T-cell (primary cell): ENCODE measurements at regions not wholly inside any gene's neighbourhood (a gene's known extent, or its start where the extent isn't known, plus 50 kb on each side); places are given as distances from the start of the nearest gene placed in this dataset.

Source experiments
- ATAC-seq, 4 experiments: fragments of 200-7000 bp in 3 of 4; fragments of 150-1000 bp in 1 of 4; cut with Tn5 transposase; replicated peaks in 1 of 4; 1 replicate in 3 of 4; 2 replicates in 1 of 4; pipeline ENCODE4 v1.10.0; 2021; ENCODE audit warnings: moderate library complexity in 3 of 4, mild to moderate bottlenecking in 2 of 4, moderate number of reproducible peaks in 1 of 4
- CTCF ChIA-PET, 2 donors: fragments of 300-600 bp; sonication (Branson Sonifier 250); formaldehyde crosslinking; loops; one replicate each; lab custom pipeline; 2022; ENCODE audit warnings: antibody characterized with exemption in 2 of 2; lab: Charles Lee
- POLR2A ChIA-PET, 2 donors: fragments of 300-600 bp; sonication (Branson Sonifier 250); formaldehyde crosslinking; loops; one replicate each; lab custom pipeline; 2022; ENCODE audit warnings: antibody characterized with exemption in 2 of 2; lab: Charles Lee
- DNase-seq, 35 experiments: peaks; one replicate each; pipeline versions ENCODE4 v3.0.0 to v3.0.0-alpha.2; 2013 to 2023
- H3K27ac ChIP-seq: one replicate; pipeline ENCODE4 v1.5.1; 2013; ENCODE audit warnings: low read length
- H3K27me3 ChIP-seq, 2 experiments: replicated peaks in 1 of 2; 1 replicate in 1 of 2; 2 replicates in 1 of 2; pipeline versions ENCODE4 v1.6.1 to v1.7.0; 2013; ENCODE audit warnings: low read length in 1 of 2, mixed read lengths in 1 of 2; ENCODE audit not compliant: control insufficient read depth in 2 of 2, insufficient read depth in 2 of 2; ENCODE audit errors: extremely low read depth in 1 of 2
- H3K36me3 ChIP-seq, 2 donors: 1 replicate in 1 of 2; 2 replicates in 1 of 2; pipeline versions ENCODE4 v1.6.1 to v1.7.0; 2013; ENCODE audit warnings: low read length in 1 of 2; ENCODE audit not compliant: control insufficient read depth in 2 of 2, insufficient read depth in 1 of 2; ENCODE audit errors: extremely low read depth in 1 of 2
- H3K4me1 ChIP-seq, 2 experiments: 1 replicate in 1 of 2; 2 replicates in 1 of 2; pipeline versions ENCODE4 v1.6.1 to v1.7.0; 2013; ENCODE audit warnings: low read length in 2 of 2, mixed read lengths in 1 of 2; ENCODE audit not compliant: insufficient read depth in 2 of 2, control insufficient read depth in 1 of 2; ENCODE audit errors: extremely low read depth in 1 of 2
- H3K4me3 ChIP-seq, 2 donors: 1 replicate in 1 of 2; 2 replicates in 1 of 2; pipeline versions ENCODE4 v1.5.1 to v1.7.0; 2013; ENCODE audit warnings: mild to moderate bottlenecking in 2 of 2, low read length in 1 of 2, moderate library complexity in 1 of 2; ENCODE audit not compliant: control insufficient read depth in 1 of 2; ENCODE audit errors: extremely low read depth in 1 of 2
- H3K9me3 ChIP-seq: 2 replicates; pipeline ENCODE4 v1.7.0; 2013
- H3K27ac Mint-ChIP-seq, 2 donors: one replicate each; pipeline ENCODE4 v1.8.0; 2020 to 2021; ENCODE audit warnings: mild to moderate bottlenecking in 2 of 2, mixed read lengths in 2 of 2
- H3K27me3 Mint-ChIP-seq, 2 donors: one replicate each; pipeline ENCODE4 v1.8.0; 2021 to 2022; ENCODE audit warnings: mixed read lengths in 2 of 2
- H3K36me3 Mint-ChIP-seq: one replicate; pipeline ENCODE4 v1.8.0; 2021; ENCODE audit warnings: mixed read lengths
- H3K4me1 Mint-ChIP-seq, 3 donors: one replicate each; pipeline ENCODE4 v1.8.0; 2020 to 2022; ENCODE audit warnings: mixed read lengths in 3 of 3, mild to moderate bottlenecking in 1 of 3
- H3K4me3 Mint-ChIP-seq, 3 donors: one replicate each; pipeline ENCODE4 v1.8.0; 2020 to 2022; ENCODE audit warnings: mild to moderate bottlenecking in 3 of 3, mixed read lengths in 3 of 3, moderate library complexity in 3 of 3
- H3K9me3 Mint-ChIP-seq, 3 donors: one replicate each; pipeline ENCODE4 v1.8.0; 2020 to 2022; ENCODE audit warnings: mixed read lengths in 3 of 3
- WGBS: methylation state at CpG from one replicate; pipeline ENCODE4 v1.1.5; 2013; ENCODE audit warnings: missing lambda C conversion rate; ENCODE audit not compliant: insufficient coverage; 5-methylcytosine and 5-hydroxymethylcytosine counted together

GRCh38 chr14:26870096-26870495 lies 272.3 kb upstream of the NOVA1 start:
- no peaks in the 10 kb centered on the region for H3K36me3 ChIP-seq
- no peaks in the 10 kb centered on the region for H3K27me3 ChIP-seq
- Mint-ChIP-seq H3K27me3 (no peaks in the 10 kb centered on the region), H3K36me3 (no peaks in the 10 kb centered on the region), H3K27ac (no peak overlapping the region), H3K4me3 (no peak overlapping the region), H3K9me3 (peaks cover 7 to 37% (median 24%) of the 10 kb centered on the region in 3 donors), H3K4me1 (no peaks in the 10 kb centered on the region)
- no peak overlapping the region for H3K4me3 ChIP-seq
- WGBS: 100% methylated on average over 1 of the region's 2 CpGs
- ChIA-PET CTCF (no interaction called here), POLR2A (no interaction called here)
- H3K9me3 ChIP-seq: no peaks in the 10 kb centered on the region
- H3K4me1 ChIP-seq: no peaks in the 10 kb centered on the region
- ATAC-seq: no peak
- no peak for DNase-seq
- H3K27ac ChIP-seq: no peak overlapping the region

- ATAC-seq: no peak
- Mint-ChIP-seq H3K27ac (no peak overlapping the region), H3K4me1 (no peaks in the 10 kb centered on the region), H3K4me3 (no peak overlapping the region), H3K27me3 (no peaks in the 10 kb centered on the region), H3K36me3 (no peaks in the 10 kb centered on the region), H3K9me3 (peaks cover 11 to 42% (median 28%) of the 10 kb centered on the region in 3 donors)
- H3K27ac ChIP-seq: no peak overlapping the region
- H3K9me3 ChIP-seq: no peaks in the 10 kb centered on the region
- no peak overlapping the region for H3K4me3 ChIP-seq
- WGBS: 64% methylated on average over 2 of the region's 8 CpGs
- no peak for DNase-seq
- H3K36me3 ChIP-seq: no peaks in the 10 kb centered on the region
- H3K4me1 ChIP-seq: no peaks in the 10 kb centered on the region
- POLR2A ChIA-PET: no interaction called here
- no peaks in the 10 kb centered on the region for H3K27me3 ChIP-seq
- CTCF ChIA-PET: no interaction called here
Measured at GRCh38 chr14:26870722-26871617, 273.1 kb upstream of the NOVA1 start.

GRCh38 chr14:26872515-26873361 lies 274.9 kb upstream of the NOVA1 start:
- Histone ChIP-seq H3K4me3 (no peak overlapping the region), H3K9me3 (no peaks in the 10 kb centered on the region), H3K36me3 (no peaks in the 10 kb centered on the region), H3K4me1 (no peaks in the 10 kb centered on the region), H3K27ac (no peak overlapping the region), H3K27me3 (no peaks in the 10 kb centered on the region)
- Mint-ChIP-seq H3K4me1 (no peaks in the 10 kb centered on the region), H3K27ac (no peak overlapping the region), H3K36me3 (no peaks in the 10 kb centered on the region), H3K4me3 (no peak overlapping the region), H3K27me3 (no peaks in the 10 kb centered on the region), H3K9me3 (peaks cover 11 to 45% (median 34%) of the 10 kb centered on the region in 3 donors)
- WGBS: 60% methylated on average over 5 of the region's 8 CpGs
- CTCF ChIA-PET: no interaction called here
- ATAC-seq (no peak), DNase-seq (no peak)
- POLR2A ChIA-PET: no interaction called here

- ATAC-seq: no peak
- Mint-ChIP-seq H3K36me3 (no peaks in the 10 kb centered on the region), H3K4me1 (no peaks in the 10 kb centered on the region), H3K4me3 (no peak overlapping the region), H3K27ac (no peak overlapping the region), H3K9me3 (peaks cover 11 to 45% (median 34%) of the 10 kb centered on the region in 3 donors), H3K27me3 (no peaks in the 10 kb centered on the region)
- no peak overlapping the region for H3K27ac ChIP-seq
- ChIA-PET CTCF (no interaction called here), POLR2A (interaction anchor here in 1 of 2 donors (0.6 kb wide), 1 partner anchor 13 kb away, joined by 6 read pairs; no protein-coding TSS in a partner anchor)
- H3K36me3 ChIP-seq: no peaks in the 10 kb centered on the region
- no peaks in the 10 kb centered on the region for H3K9me3 ChIP-seq
- WGBS: 57% methylated on average over 1 of the region's 4 CpGs
- no peak for DNase-seq
- no peaks in the 10 kb centered on the region for H3K4me1 ChIP-seq
- H3K4me3 ChIP-seq: no peak overlapping the region
- H3K27me3 ChIP-seq: no peaks in the 10 kb centered on the region
Measured at GRCh38 chr14:26873362-26873960, 275.6 kb upstream of the NOVA1 start.

GRCh38 chr14:26887847-26888246 lies 290.0 kb upstream of the NOVA1 start:
- Histone ChIP-seq H3K36me3 (no peaks in the 10 kb centered on the region), H3K4me3 (no peak overlapping the region), H3K4me1 (no peaks in the 10 kb centered on the region), H3K27me3 (no peaks in the 10 kb centered on the region), H3K9me3 (no peaks in the 10 kb centered on the region), H3K27ac (no peak overlapping the region)
- POLR2A ChIA-PET: no interaction called here
- H3K4me1 Mint-ChIP-seq: no peaks in the 10 kb centered on the region
- ATAC-seq (no peak), DNase-seq (no peak)
- WGBS: 60% methylated on average over 1 of the region's 1 CpG
- CTCF ChIA-PET: no interaction called here
- no peak overlapping the region for H3K4me3 Mint-ChIP-seq
- H3K27me3 Mint-ChIP-seq: no peaks in the 10 kb centered on the region
- peaks cover 11 to 39% (median 18%) of the 10 kb centered on the region in 3 donors for H3K9me3 Mint-ChIP-seq
- no peak overlapping the region for H3K27ac Mint-ChIP-seq
- H3K36me3 Mint-ChIP-seq: no peaks in the 10 kb centered on the region

- Histone ChIP-seq H3K36me3 (no peaks in the 10 kb centered on the region), H3K4me3 (no peak overlapping the region), H3K27ac (no peak overlapping the region), H3K27me3 (no peaks in the 10 kb centered on the region), H3K9me3 (no peaks in the 10 kb centered on the region), H3K4me1 (no peaks in the 10 kb centered on the region)
- no peak overlapping the region for H3K27ac Mint-ChIP-seq
- ChIA-PET POLR2A (no interaction called here), CTCF (no interaction called here)
- no peaks in the 10 kb centered on the region for H3K27me3 Mint-ChIP-seq
- no peak overlapping the region for H3K4me3 Mint-ChIP-seq
- WGBS: no CpG with 5 or more reads among the region's 1 CpG
- no peak for ATAC-seq
- DNase-seq: no peak
- no peaks in the 10 kb centered on the region for H3K4me1 Mint-ChIP-seq
- peaks cover 11 to 36% (median 18%) of the 10 kb centered on the region in 3 donors for H3K9me3 Mint-ChIP-seq
- no peaks in the 10 kb centered on the region for H3K36me3 Mint-ChIP-seq
Measured at GRCh38 chr14:26888592-26888991, 290.8 kb upstream of the NOVA1 start.
